GM19463 (cell line): ENCODE measurements at regions not wholly inside any gene's neighbourhood (a gene's known extent, or its start where the extent isn't known, plus 50 kb on each side); places are given as distances from the start of the nearest gene placed in this dataset.
A peak's percentile ranks its signal among the peaks of the same experiment; 100 is the strongest.
"Not testable (repeated sequence)": the region's sequence is repeated elsewhere in the genome, so short reads cannot be mapped to it uniquely, and the experiment has no call there.

ENCODE experiments used
- ATAC-seq: cut with Tn5 transposase; IDR thresholded peaks from one replicate; pipeline ENCODE4 v1.9.1; 2021; ENCODE audit warnings: mild to moderate bottlenecking, moderate library complexity; ENCODE audit not compliant: unreplicated experiment

GRCh38 chr10:7108141-7108540 lies 302.7 kb downstream of the SFMBT2 start:
- ATAC-seq, result no peak

GRCh38 chr10:7107285-7107684 lies 303.5 kb downstream of the SFMBT2 start:
- no peak for ATAC-seq

GRCh38 chr10:7104379-7104778 lies 306.5 kb downstream of the SFMBT2 start:
- not testable (repeated sequence) for ATAC-seq

- ATAC-seq, result peak; percentile 65
Observed at GRCh38 chr10:7102557-7103349, 308.1 kb downstream of the SFMBT2 start.

- ATAC-seq, result no peak
Observed at GRCh38 chr10:7102084-7102483, 308.8 kb downstream of the SFMBT2 start.

- ATAC-seq, result no peak
Observed at GRCh38 chr10:7101451-7101850, 309.4 kb downstream of the SFMBT2 start.

GRCh38 chr10:7100032-7100702 lies 310.7 kb downstream of the SFMBT2 start:
- no peak for ATAC-seq

GRCh38 chr10:7098160-7098762 lies 312.6 kb downstream of the SFMBT2 start:
- no peak for ATAC-seq

GRCh38 chr10:7094781-7095180 lies 316.1 kb downstream of the SFMBT2 start:
- ATAC-seq, result no peak

- no peak for ATAC-seq
Observed at GRCh38 chr10:7093368-7093767, 317.5 kb downstream of the SFMBT2 start.

GRCh38 chr10:7092603-7093002 lies 318.2 kb downstream of the SFMBT2 start:
- ATAC-seq, result no peak

- ATAC-seq, result no peak
Observed at GRCh38 chr10:7090529-7090928, 320.3 kb downstream of the SFMBT2 start.

GRCh38 chr10:7085913-7086589 lies 324.8 kb downstream of the SFMBT2 start:
- ATAC-seq, result no peak

GRCh38 chr10:7085147-7085912 lies 325.5 kb downstream of the SFMBT2 start:
- ATAC-seq, result no peak

- ATAC-seq, result no peak
Observed at GRCh38 chr10:7084280-7085005, 326.4 kb downstream of the SFMBT2 start.

GRCh38 chr10:7082967-7083366 lies 327.9 kb downstream of the SFMBT2 start:
- ATAC-seq, result no peak

GRCh38 chr10:7077880-7078279 lies 333.0 kb downstream of the SFMBT2 start:
- no peak for ATAC-seq

GRCh38 chr10:7075851-7076250 lies 335.0 kb downstream of the SFMBT2 start:
- ATAC-seq, result no peak

- ATAC-seq, result no peak
Observed at GRCh38 chr10:7075110-7075509, 335.7 kb downstream of the SFMBT2 start.

- no peak for ATAC-seq
Observed at GRCh38 chr10:7071421-7071820, 339.4 kb downstream of the SFMBT2 start.
